Liver (tissue), 8 donors: ENCODE measurements at regions not wholly inside any gene's neighbourhood (a gene's known extent, or its start where the extent isn't known, plus 50 kb on each side); places are given as distances from the start of the nearest gene placed in this dataset.

Experiments used
- DNase-seq: peaks from one replicate; pipeline ENCODE4 v3.0.0-alpha.2; 2017; ENCODE audit warnings: low spot score
- H3K27ac ChIP-seq, 2 donors: one replicate each; pipeline ENCODE4 v1.7.0; 2013; ENCODE audit warnings: inconsistent platforms in 2 of 2, low read length in 2 of 2, control low read depth in 1 of 2, low read depth in 1 of 2, mild to moderate bottlenecking in 1 of 2
- H3K27me3 ChIP-seq, 4 donors: one replicate each; pipeline versions ENCODE4 v1.6.1 to v1.7.0; 2013; ENCODE audit warnings: low read length in 3 of 4, inconsistent platforms in 1 of 4, mild to moderate bottlenecking in 1 of 4, moderate library complexity in 1 of 4; ENCODE audit not compliant: control insufficient read depth in 4 of 4, insufficient read depth in 4 of 4
- H3K36me3 ChIP-seq, 4 donors: one replicate each; pipeline versions ENCODE4 v1.6.1 to v1.7.0; 2013; ENCODE audit warnings: low read length in 3 of 4, mild to moderate bottlenecking in 3 of 4, low read depth in 1 of 4, moderate library complexity in 1 of 4; ENCODE audit not compliant: control insufficient read depth in 4 of 4, insufficient read depth in 3 of 4
- H3K4me1 ChIP-seq, 4 donors: one replicate each; pipeline versions ENCODE4 v1.6.1 to v1.7.0; 2013; ENCODE audit warnings: low read length in 3 of 4, mild to moderate bottlenecking in 3 of 4, moderate library complexity in 1 of 4; ENCODE audit not compliant: control insufficient read depth in 4 of 4, insufficient read depth in 4 of 4
- H3K4me3 ChIP-seq, 3 donors: one replicate each; pipeline versions ENCODE4 v1.6.1 to v1.7.0; 2013; ENCODE audit warnings: low read length in 3 of 3, control low read depth in 1 of 3, low read depth in 1 of 3, mild to moderate bottlenecking in 1 of 3
- H3K9ac ChIP-seq, 2 donors: one replicate each; pipeline ENCODE4 v1.7.0; 2013; ENCODE audit warnings: low read length in 2 of 2, mild to moderate bottlenecking in 2 of 2, moderate library complexity in 2 of 2, control low read depth in 1 of 2, low read depth in 1 of 2
- H3K9me3 ChIP-seq, 4 donors: one replicate each; pipeline versions ENCODE4 v1.6.1 to v1.7.0; 2013; ENCODE audit warnings: low read length in 3 of 4; ENCODE audit not compliant: control insufficient read depth in 4 of 4
- EGR1 ChIP-seq, 2 donors: IDR thresholded peaks; 2 replicates each; pipeline ENCODE4 v1.6.1; 2016 to 2018; ENCODE audit warnings: antibody characterized with exemption in 2 of 2, low read depth in 2 of 2
- FOXA1 ChIP-seq: IDR thresholded peaks from 2 replicates; pipeline ENCODE4 v1.6.1; 2016; ENCODE audit warnings: antibody characterized with exemption
- FOXA2 ChIP-seq: IDR thresholded peaks from 2 replicates; pipeline ENCODE4 v1.6.1; 2016; ENCODE audit warnings: antibody characterized with exemption
- GABPA ChIP-seq, 2 donors: IDR thresholded peaks in 1 of 2; conservative IDR thresholded peaks in 1 of 2; 2 replicates each; pipeline ENCODE4 v1.6.1; 2016; ENCODE audit warnings: antibody characterized with exemption in 2 of 2, mild to moderate bottlenecking in 1 of 2, moderate library complexity in 1 of 2
- HNF4A ChIP-seq, 2 donors: conservative IDR thresholded peaks; 2 replicates each; pipeline ENCODE4 v1.6.1; 2016; ENCODE audit warnings: antibody characterized with exemption in 2 of 2, mild to moderate bottlenecking in 2 of 2
- HNF4G ChIP-seq: IDR thresholded peaks from 2 replicates; pipeline ENCODE4 v1.6.1; 2016; ENCODE audit warnings: antibody characterized with exemption
- JUND ChIP-seq, 2 donors: IDR thresholded peaks; 2 replicates each; pipeline ENCODE4 v1.6.1; 2016; ENCODE audit warnings: antibody characterized with exemption in 2 of 2
- NR2F2 ChIP-seq: IDR thresholded peaks from 2 replicates; pipeline ENCODE4 v1.6.1; 2016; ENCODE audit warnings: antibody characterized with exemption
- RAD21 ChIP-seq, 2 donors: IDR thresholded peaks; 2 replicates each; pipeline ENCODE4 v1.6.1; 2016; ENCODE audit warnings: antibody characterized with exemption in 2 of 2, mild to moderate bottlenecking in 2 of 2
- RXRA ChIP-seq, 2 donors: IDR thresholded peaks; 2 replicates each; pipeline ENCODE4 v1.6.1; 2017 to 2018; ENCODE audit warnings: antibody characterized with exemption in 2 of 2, mild to moderate bottlenecking in 1 of 2
- SP1 ChIP-seq: IDR thresholded peaks from 2 replicates; pipeline ENCODE4 v1.6.1; 2018; ENCODE audit warnings: antibody characterized with exemption, mild to moderate bottlenecking
- TAF1 ChIP-seq: conservative IDR thresholded peaks from 2 replicates; pipeline ENCODE4 v1.6.1; 2016; ENCODE audit warnings: antibody characterized with exemption, mild to moderate bottlenecking
- YY1 ChIP-seq: IDR thresholded peaks from 2 replicates; pipeline ENCODE4 v1.6.1; 2016; ENCODE audit warnings: antibody characterized with exemption, mild to moderate bottlenecking
- WGBS: extraction: QIAGEN DNeasy Blood & Tissue Kit; methylation state at CpG from one replicate; pipeline ENCODE4 v1.1.7; 2013; 5-methylcytosine and 5-hydroxymethylcytosine counted together
- TF ChIP-seq, protein P1 (sequence below): fragments of 150-350 bp; IDR thresholded peaks from 2 replicates; pipeline ENCODE4 v1.5.1; 2017; ENCODE audit warnings: improper control_type of control experiment, low read depth, low read length; ENCODE audit not compliant: missing input control
- TF ChIP-seq, protein P2 (sequence below): IDR thresholded peaks from 2 replicates; pipeline ENCODE4 v1.6.1; 2016; ENCODE audit warnings: antibody characterized with exemption
- TF ChIP-seq, protein P3 (sequence below): IDR thresholded peaks from 2 replicates; pipeline ENCODE4 v1.6.1; 2016; ENCODE audit warnings: antibody characterized with exemption, mild to moderate bottlenecking
- TF ChIP-seq, protein P4 (sequence below): IDR thresholded peaks from 2 replicates; pipeline ENCODE4 v1.6.1; 2016; ENCODE audit warnings: antibody characterized with exemption
- TF ChIP-seq, protein P5 (sequence below): IDR thresholded peaks from 2 replicates; pipeline ENCODE4 v1.6.1; 2016; ENCODE audit warnings: antibody characterized with exemption
- donor health status: healthy.
- donor health status: healthy.
- donor health status: healthy.
- donor health status: healthy.
- donor health status: healthy.

DNA sequence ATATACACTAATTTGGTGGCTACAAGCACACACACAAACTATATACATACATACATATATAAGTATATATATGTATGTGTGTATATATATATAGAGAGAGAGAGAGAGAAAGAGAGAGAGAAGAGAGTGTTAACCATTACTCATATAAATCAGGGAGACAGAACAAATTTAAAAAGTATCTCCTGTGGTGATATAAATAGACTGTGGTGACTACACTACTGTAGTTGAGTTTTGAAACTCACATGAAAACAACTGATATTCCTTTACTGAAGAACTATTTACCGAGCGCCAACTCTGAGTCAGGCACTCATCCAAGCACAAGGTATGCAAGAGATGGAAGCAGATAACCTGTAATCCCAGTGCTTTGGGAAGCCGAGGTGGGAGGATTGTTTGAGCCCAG lies 67.3 kb upstream of the ANO6 start:
- no peak for DNase-seq
- Histone ChIP-seq H3K27me3 (no peaks in the 10 kb centered on the region), H3K4me1 (no peaks in the 10 kb centered on the region), H3K4me3 (no peak overlapping the region), H3K9me3 (peaks cover 0 to 12% (median 3%) of the 10 kb centered on the region in 4 donors), H3K36me3 (no peaks in the 10 kb centered on the region), H3K27ac (no peak overlapping the region), H3K9ac (no peak overlapping the region)
- WGBS: 84% methylated on average over 3 of the region's 3 CpGs
- TF ChIP-seq RAD21 (IDR thresholded peaks at IDR 0.05) (no peak), HNF4G (no peak), TAF1 (no peak), GABPA (IDR thresholded peaks at IDR 0.05 in 1 of 2, conservative IDR thresholded peaks at IDR 0.05 in 1 of 2) (no peak), FOXA1 (no peak), FOXA2 (no peak), SP1 (no peak), RXRA (IDR thresholded peaks at IDR 0.05) (no peak), EGR1 (IDR thresholded peaks at IDR 0.05; ENCODE audit: low read depth in 2 of 2) (no peak), NR2F2 (no peak), JUND (IDR thresholded peaks at IDR 0.05) (no peak), YY1 (no peak), HNF4A (conservative IDR thresholded peaks at IDR 0.05) (no peak)
- TF ChIP-seq, protein P1, sequence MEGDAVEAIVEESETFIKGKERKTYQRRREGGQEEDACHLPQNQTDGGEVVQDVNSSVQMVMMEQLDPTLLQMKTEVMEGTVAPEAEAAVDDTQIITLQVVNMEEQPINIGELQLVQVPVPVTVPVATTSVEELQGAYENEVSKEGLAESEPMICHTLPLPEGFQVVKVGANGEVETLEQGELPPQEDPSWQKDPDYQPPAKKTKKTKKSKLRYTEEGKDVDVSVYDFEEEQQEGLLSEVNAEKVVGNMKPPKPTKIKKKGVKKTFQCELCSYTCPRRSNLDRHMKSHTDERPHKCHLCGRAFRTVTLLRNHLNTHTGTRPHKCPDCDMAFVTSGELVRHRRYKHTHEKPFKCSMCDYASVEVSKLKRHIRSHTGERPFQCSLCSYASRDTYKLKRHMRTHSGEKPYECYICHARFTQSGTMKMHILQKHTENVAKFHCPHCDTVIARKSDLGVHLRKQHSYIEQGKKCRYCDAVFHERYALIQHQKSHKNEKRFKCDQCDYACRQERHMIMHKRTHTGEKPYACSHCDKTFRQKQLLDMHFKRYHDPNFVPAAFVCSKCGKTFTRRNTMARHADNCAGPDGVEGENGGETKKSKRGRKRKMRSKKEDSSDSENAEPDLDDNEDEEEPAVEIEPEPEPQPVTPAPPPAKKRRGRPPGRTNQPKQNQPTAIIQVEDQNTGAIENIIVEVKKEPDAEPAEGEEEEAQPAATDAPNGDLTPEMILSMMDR: no peak
- TF ChIP-seq, protein P2, sequence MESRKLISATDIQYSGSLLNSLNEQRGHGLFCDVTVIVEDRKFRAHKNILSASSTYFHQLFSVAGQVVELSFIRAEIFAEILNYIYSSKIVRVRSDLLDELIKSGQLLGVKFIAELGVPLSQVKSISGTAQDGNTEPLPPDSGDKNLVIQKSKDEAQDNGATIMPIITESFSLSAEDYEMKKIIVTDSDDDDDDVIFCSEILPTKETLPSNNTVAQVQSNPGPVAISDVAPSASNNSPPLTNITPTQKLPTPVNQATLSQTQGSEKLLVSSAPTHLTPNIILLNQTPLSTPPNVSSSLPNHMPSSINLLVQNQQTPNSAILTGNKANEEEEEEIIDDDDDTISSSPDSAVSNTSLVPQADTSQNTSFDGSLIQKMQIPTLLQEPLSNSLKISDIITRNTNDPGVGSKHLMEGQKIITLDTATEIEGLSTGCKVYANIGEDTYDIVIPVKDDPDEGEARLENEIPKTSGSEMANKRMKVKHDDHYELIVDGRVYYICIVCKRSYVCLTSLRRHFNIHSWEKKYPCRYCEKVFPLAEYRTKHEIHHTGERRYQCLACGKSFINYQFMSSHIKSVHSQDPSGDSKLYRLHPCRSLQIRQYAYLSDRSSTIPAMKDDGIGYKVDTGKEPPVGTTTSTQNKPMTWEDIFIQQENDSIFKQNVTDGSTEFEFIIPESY: no peak
- TF ChIP-seq, protein P3, sequence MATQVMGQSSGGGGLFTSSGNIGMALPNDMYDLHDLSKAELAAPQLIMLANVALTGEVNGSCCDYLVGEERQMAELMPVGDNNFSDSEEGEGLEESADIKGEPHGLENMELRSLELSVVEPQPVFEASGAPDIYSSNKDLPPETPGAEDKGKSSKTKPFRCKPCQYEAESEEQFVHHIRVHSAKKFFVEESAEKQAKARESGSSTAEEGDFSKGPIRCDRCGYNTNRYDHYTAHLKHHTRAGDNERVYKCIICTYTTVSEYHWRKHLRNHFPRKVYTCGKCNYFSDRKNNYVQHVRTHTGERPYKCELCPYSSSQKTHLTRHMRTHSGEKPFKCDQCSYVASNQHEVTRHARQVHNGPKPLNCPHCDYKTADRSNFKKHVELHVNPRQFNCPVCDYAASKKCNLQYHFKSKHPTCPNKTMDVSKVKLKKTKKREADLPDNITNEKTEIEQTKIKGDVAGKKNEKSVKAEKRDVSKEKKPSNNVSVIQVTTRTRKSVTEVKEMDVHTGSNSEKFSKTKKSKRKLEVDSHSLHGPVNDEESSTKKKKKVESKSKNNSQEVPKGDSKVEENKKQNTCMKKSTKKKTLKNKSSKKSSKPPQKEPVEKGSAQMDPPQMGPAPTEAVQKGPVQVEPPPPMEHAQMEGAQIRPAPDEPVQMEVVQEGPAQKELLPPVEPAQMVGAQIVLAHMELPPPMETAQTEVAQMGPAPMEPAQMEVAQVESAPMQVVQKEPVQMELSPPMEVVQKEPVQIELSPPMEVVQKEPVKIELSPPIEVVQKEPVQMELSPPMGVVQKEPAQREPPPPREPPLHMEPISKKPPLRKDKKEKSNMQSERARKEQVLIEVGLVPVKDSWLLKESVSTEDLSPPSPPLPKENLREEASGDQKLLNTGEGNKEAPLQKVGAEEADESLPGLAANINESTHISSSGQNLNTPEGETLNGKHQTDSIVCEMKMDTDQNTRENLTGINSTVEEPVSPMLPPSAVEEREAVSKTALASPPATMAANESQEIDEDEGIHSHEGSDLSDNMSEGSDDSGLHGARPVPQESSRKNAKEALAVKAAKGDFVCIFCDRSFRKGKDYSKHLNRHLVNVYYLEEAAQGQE: no peak
- TF ChIP-seq, protein P4, sequence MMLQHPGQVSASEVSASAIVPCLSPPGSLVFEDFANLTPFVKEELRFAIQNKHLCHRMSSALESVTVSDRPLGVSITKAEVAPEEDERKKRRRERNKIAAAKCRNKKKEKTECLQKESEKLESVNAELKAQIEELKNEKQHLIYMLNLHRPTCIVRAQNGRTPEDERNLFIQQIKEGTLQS: no peak
- TF ChIP-seq, protein P5, sequence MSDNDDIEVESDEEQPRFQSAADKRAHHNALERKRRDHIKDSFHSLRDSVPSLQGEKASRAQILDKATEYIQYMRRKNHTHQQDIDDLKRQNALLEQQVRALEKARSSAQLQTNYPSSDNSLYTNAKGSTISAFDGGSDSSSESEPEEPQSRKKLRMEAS: no peak
